Thoracic aorta (tissue), 2 donors: ENCODE measurements at regions not wholly inside any gene's neighbourhood (a gene's known extent, or its start where the extent isn't known, plus 50 kb on each side); places are given as distances from the start of the nearest gene placed in this dataset.

ENCODE experiments used
- ATAC-seq: fragments of 150-250 bp; one replicate; pipeline ENCODE4 v1.8.0; 2017; ENCODE audit warnings: low read depth; ENCODE audit not compliant: insufficient number of reproducible peaks, low FRiP score
- DNase-seq: peaks from one replicate; pipeline ENCODE4 v3.0.0-alpha.2; 2020; ENCODE audit warnings: low spot score
- H3K27ac ChIP-seq, 2 donors: fragments of 200-600 bp; sonication (generic); 1 replicate in 1 of 2; 2 replicates in 1 of 2; pipeline ENCODE4 v1.5.1; 2016; ENCODE audit warnings: mild to moderate bottlenecking in 2 of 2, moderate library complexity in 2 of 2
- H3K27me3 ChIP-seq: fragments of 200-600 bp; sonication (generic); replicated peaks from 2 replicates; pipeline ENCODE4 v1.6.0; 2016; ENCODE audit warnings: mild to moderate bottlenecking; ENCODE audit not compliant: insufficient read depth
- H3K36me3 ChIP-seq: fragments of 200-600 bp; sonication (generic); one replicate; pipeline ENCODE4 v1.5.1; 2016
- H3K4me1 ChIP-seq, 2 donors: fragments of 200-600 bp; sonication (generic); 1 replicate in 1 of 2; 2 replicates in 1 of 2; pipeline versions ENCODE4 v1.5.1 to v1.6.0; 2016; ENCODE audit warnings: low read depth in 2 of 2, mild to moderate bottlenecking in 1 of 2; ENCODE audit not compliant: control insufficient read depth in 1 of 2
- H3K4me3 ChIP-seq: fragments of 200-600 bp; sonication (generic); 2 replicates; pipeline ENCODE4 v1.5.1; 2016; ENCODE audit warnings: mild to moderate bottlenecking
- H3K9me3 ChIP-seq: fragments of 200-600 bp; sonication (generic); 2 replicates; pipeline ENCODE4 v1.5.1; 2016
- CTCF ChIP-seq: fragments of 200-600 bp; sonication (generic); IDR thresholded peaks from one replicate; pipeline ENCODE4 v1.5.1; 2019; ENCODE audit warnings: antibody characterized with exemption

- TF ChIP-seq CTCF: no peak
- DNase-seq (no peak), ATAC-seq (no peak)
- no peak overlapping the region for H3K4me3 ChIP-seq
- H3K4me1 ChIP-seq: no peaks in the 10 kb centered on the region
- peaks cover 3% of the 10 kb centered on the region for H3K9me3 ChIP-seq
- no peaks in the 10 kb centered on the region for H3K36me3 ChIP-seq
- H3K27ac ChIP-seq: no peak overlapping the region
- H3K27me3 ChIP-seq: no peaks in the 10 kb centered on the region
These were observed 306.2 kb downstream of the GALC start for GRCh38 chr14:87686746-87687145.

- no peak overlapping the region for H3K4me3 ChIP-seq
- H3K27ac ChIP-seq: no peak overlapping the region
- ATAC-seq (no peak), DNase-seq (no peak)
- H3K27me3 ChIP-seq: no peaks in the 10 kb centered on the region
- H3K36me3 ChIP-seq: no peaks in the 10 kb centered on the region
- H3K9me3 ChIP-seq: peaks cover 3% of the 10 kb centered on the region
- no peak for TF ChIP-seq CTCF
- H3K4me1 ChIP-seq: no peaks in the 10 kb centered on the region
These were observed 313.1 kb downstream of the GALC start for GRCh38 chr14:87679866-87680265.

- Histone ChIP-seq H3K27ac (no peak overlapping the region), H3K4me1 (no peaks in the 10 kb centered on the region), H3K27me3 (no peaks in the 10 kb centered on the region), H3K36me3 (no peaks in the 10 kb centered on the region), H3K9me3 (peaks cover 3% of the 10 kb centered on the region), H3K4me3 (no peak overlapping the region)
- no peak for ATAC-seq
- no peak for TF ChIP-seq CTCF
- DNase-seq: no peak
These were observed 314.4 kb downstream of the GALC start for GRCh38 chr14:87678624-87679023.

GRCh38 chr14:87676814-87677437 is 316.1 kb downstream of the GALC start:
- Histone ChIP-seq H3K4me1 (no peaks in the 10 kb centered on the region), H3K27me3 (no peaks in the 10 kb centered on the region)

GRCh38 chr14:87667659-87668058 is 325.3 kb downstream of the GALC start:
- Histone ChIP-seq H3K4me3 (no peak overlapping the region), H3K4me1 (no peaks in the 10 kb centered on the region), H3K36me3 (no peaks in the 10 kb centered on the region), H3K27me3 (no peaks in the 10 kb centered on the region), H3K27ac (no peak overlapping the region), H3K9me3 (no peaks in the 10 kb centered on the region)
- no peak for TF ChIP-seq CTCF
- ATAC-seq (no peak), DNase-seq (no peak)

More at GRCh38 chr14:87676814-87677437, 316.1 kb downstream of the GALC start:
- no peaks in the 10 kb centered on the region for H3K9me3 ChIP-seq
- DNase-seq: no peak
- no peak for ATAC-seq
- H3K4me3 ChIP-seq: no peak overlapping the region
- no peaks in the 10 kb centered on the region for H3K36me3 ChIP-seq
- H3K27ac ChIP-seq: no peak overlapping the region
- no peak for TF ChIP-seq CTCF
